Keratinocyte (primary cell): ENCODE measurements at regions not wholly inside any gene's neighbourhood (a gene's known extent, or its start where the extent isn't known, plus 50 kb on each side); places are given as distances from the start of the nearest gene placed in this dataset.

Experiments used
- DNase-seq: peaks from one replicate; pipeline ENCODE4 v3.0.0-alpha.2; 2011; ENCODE audit warnings: low read depth, missing footprints, low spot score
- FAIRE-seq: peaks from 2 replicates; lab custom pipeline; 2011; peaks lifted over from hg19 to GRCh38; lab: Jason Lieb, UNC
- H2AFZ ChIP-seq: 2 replicates; pipeline ENCODE4 v1.6.0; 2012; ENCODE audit warnings: low read length, control low read depth, inconsistent platforms; ENCODE audit not compliant: control insufficient read depth
- H3K27ac ChIP-seq: 2 replicates; pipeline ENCODE4 v1.5.1; 2011; ENCODE audit warnings: low read length; ENCODE audit not compliant: control insufficient read depth, insufficient read depth
- H3K27me3 ChIP-seq: 3 replicates; pipeline ENCODE4 v1.6.0; 2011; ENCODE audit warnings: low read length; ENCODE audit not compliant: control insufficient read depth, insufficient read depth; ENCODE audit errors: extremely low read depth
- H3K36me3 ChIP-seq, 2 experiments: 2 replicates in 1 of 2; 3 replicates in 1 of 2; pipeline ENCODE4 v1.5.1; 2011; ENCODE audit warnings: low read length in 2 of 2, mild to moderate bottlenecking in 1 of 2; ENCODE audit not compliant: control insufficient read depth in 2 of 2, insufficient read depth in 2 of 2; ENCODE audit errors: extremely low read depth in 1 of 2
- H3K4me1 ChIP-seq: 3 replicates; pipeline ENCODE4 v1.5.1; 2011; ENCODE audit warnings: low read length; ENCODE audit not compliant: control insufficient read depth, insufficient read depth; ENCODE audit errors: extremely low read depth
- H3K4me2 ChIP-seq: 3 replicates; pipeline ENCODE4 v1.6.0; 2011; ENCODE audit warnings: low read depth, low read length; ENCODE audit not compliant: control insufficient read depth, insufficient read depth; ENCODE audit errors: extremely low read depth
- H3K4me3 ChIP-seq, 3 experiments: fragments of 200-600 bp in 1 of 3; sonication (generic) in 1 of 3; 2 replicates in 2 of 3; 3 replicates in 1 of 3; pipeline ENCODE4 v1.5.1; 2011 to 2016; ENCODE audit warnings: low read length in 3 of 3, mild to moderate bottlenecking in 3 of 3, control low read depth in 2 of 3, inconsistent platforms in 1 of 3, low read depth in 1 of 3, mixed read lengths in 1 of 3, mixed run types in 1 of 3, moderate library complexity in 1 of 3; ENCODE audit not compliant: control insufficient read depth in 2 of 3, insufficient read depth in 2 of 3; ENCODE audit errors: extremely low read depth in 1 of 3
- H3K79me2 ChIP-seq: 2 replicates; pipeline ENCODE4 v1.6.0; 2012; ENCODE audit warnings: low read length; ENCODE audit not compliant: control insufficient read depth, insufficient read depth
- H3K9ac ChIP-seq: 3 replicates; pipeline ENCODE4 v1.6.0; 2011; ENCODE audit warnings: low read length; ENCODE audit not compliant: control insufficient read depth, insufficient read depth; ENCODE audit errors: extremely low read depth
- H3K9me1 ChIP-seq: 3 replicates; pipeline ENCODE4 v1.6.0; 2011; ENCODE audit warnings: low read length; ENCODE audit not compliant: control insufficient read depth, insufficient read depth; ENCODE audit errors: extremely low read depth
- H3K9me3 ChIP-seq: 2 replicates; pipeline ENCODE4 v1.5.1; 2012; ENCODE audit warnings: low read depth, low read length; ENCODE audit not compliant: control insufficient read depth
- H4K20me1 ChIP-seq: 3 replicates; pipeline ENCODE4 v1.6.0; 2011; ENCODE audit warnings: low read length; ENCODE audit not compliant: control insufficient read depth, insufficient read depth; ENCODE audit errors: extremely low read depth
- EZH2 ChIP-seq: IDR thresholded peaks from one replicate; pipeline ENCODE4 v1.6.1; 2012; ENCODE audit warnings: inconsistent platforms, mild to moderate bottlenecking, low read length, moderate library complexity
- dilution Hi-C: fragments of 300-500 bp; cut with MboI; formaldehyde crosslinking; loops from one replicate; pipeline ENCODE4 v1.7.0; 2020; ENCODE audit warnings: low sequenced_read_pairs; ENCODE audit not compliant: extremely low pct_ligation_motif_present
- TF ChIP-seq, protein P1 (sequence below), 3 experiments: IDR thresholded peaks in 1 of 3; conservative IDR thresholded peaks in 1 of 3; optimal IDR thresholded peaks in 1 of 3; 2 replicates in 2 of 3; 3 replicates in 1 of 3; pipeline versions ENCODE3 to v1.5.1; 2011; ENCODE audit warnings: low read length in 3 of 3, mild to moderate bottlenecking in 3 of 3, moderate library complexity in 2 of 3, control low read depth in 1 of 3, inconsistent platforms in 1 of 3; ENCODE audit not compliant: insufficient read depth in 2 of 3; ENCODE audit errors: extremely low read depth in 1 of 3

GRCh38 chr6:19465256-19465655 is 371.9 kb upstream of the ID4 start:
- H3K27ac ChIP-seq = no peak overlapping the region
- FAIRE-seq = no peak
- no peaks in the 10 kb centered on the region for H3K79me2 ChIP-seq
- H3K27me3 ChIP-seq = peaks cover 4% of the 10 kb centered on the region
- no peaks in the 10 kb centered on the region for H3K4me1 ChIP-seq
- H3K4me2 ChIP-seq = no peak overlapping the region
- H2AFZ ChIP-seq = no peak overlapping the region
- no peaks in the 10 kb centered on the region for H4K20me1 ChIP-seq
- H3K36me3 ChIP-seq = no peaks in the 10 kb centered on the region
- no peaks in the 10 kb centered on the region for H3K9me3 ChIP-seq
- dilution Hi-C loops = no loop called here
- no peak overlapping the region for H3K4me3 ChIP-seq
- no peak for DNase-seq
- no peak overlapping the region for H3K9ac ChIP-seq
- no peaks in the 10 kb centered on the region for H3K9me1 ChIP-seq
- TF ChIP-seq, protein P1, sequence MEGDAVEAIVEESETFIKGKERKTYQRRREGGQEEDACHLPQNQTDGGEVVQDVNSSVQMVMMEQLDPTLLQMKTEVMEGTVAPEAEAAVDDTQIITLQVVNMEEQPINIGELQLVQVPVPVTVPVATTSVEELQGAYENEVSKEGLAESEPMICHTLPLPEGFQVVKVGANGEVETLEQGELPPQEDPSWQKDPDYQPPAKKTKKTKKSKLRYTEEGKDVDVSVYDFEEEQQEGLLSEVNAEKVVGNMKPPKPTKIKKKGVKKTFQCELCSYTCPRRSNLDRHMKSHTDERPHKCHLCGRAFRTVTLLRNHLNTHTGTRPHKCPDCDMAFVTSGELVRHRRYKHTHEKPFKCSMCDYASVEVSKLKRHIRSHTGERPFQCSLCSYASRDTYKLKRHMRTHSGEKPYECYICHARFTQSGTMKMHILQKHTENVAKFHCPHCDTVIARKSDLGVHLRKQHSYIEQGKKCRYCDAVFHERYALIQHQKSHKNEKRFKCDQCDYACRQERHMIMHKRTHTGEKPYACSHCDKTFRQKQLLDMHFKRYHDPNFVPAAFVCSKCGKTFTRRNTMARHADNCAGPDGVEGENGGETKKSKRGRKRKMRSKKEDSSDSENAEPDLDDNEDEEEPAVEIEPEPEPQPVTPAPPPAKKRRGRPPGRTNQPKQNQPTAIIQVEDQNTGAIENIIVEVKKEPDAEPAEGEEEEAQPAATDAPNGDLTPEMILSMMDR (optimal IDR thresholded peaks at IDR 0.05 in 1 of 3, IDR thresholded peaks at IDR 0.05 in 1 of 3, conservative IDR thresholded peaks at IDR 0.05 in 1 of 3; ENCODE audit: extremely low read depth in 1 of 3, insufficient read depth in 2 of 3, low read length in 3 of 3) = no peak
- no peak for TF ChIP-seq EZH2

- Histone ChIP-seq H3K36me3 (no peaks in the 10 kb centered on the region), H3K27me3 (peaks cover 4% of the 10 kb centered on the region), H2AFZ (no peak overlapping the region), H3K27ac (no peak overlapping the region), H3K9me3 (no peaks in the 10 kb centered on the region), H3K79me2 (no peaks in the 10 kb centered on the region), H3K9ac (no peak overlapping the region), H3K4me3 (no peak overlapping the region), H4K20me1 (no peaks in the 10 kb centered on the region), H3K4me2 (no peak overlapping the region), H3K9me1 (no peaks in the 10 kb centered on the region), H3K4me1 (no peaks in the 10 kb centered on the region)
- dilution Hi-C loops = no loop called here
- DNase-seq (no peak), FAIRE-seq (no peak)
- TF ChIP-seq, protein P1 (optimal IDR thresholded peaks at IDR 0.05 in 1 of 3, IDR thresholded peaks at IDR 0.05 in 1 of 3, conservative IDR thresholded peaks at IDR 0.05 in 1 of 3; ENCODE audit: extremely low read depth in 1 of 3, insufficient read depth in 2 of 3, low read length in 3 of 3) = no peak
- TF ChIP-seq EZH2 = no peak
These were observed 371.4 kb upstream of the ID4 start for GRCh38 chr6:19465760-19466159.
